ENCODE measurements at regions not wholly inside any gene's neighbourhood (a gene's known extent, or its start where the extent isn't known, plus 50 kb on each side); places are given as distances from the start of the nearest gene placed in this dataset.
A peak's percentile ranks its signal among the peaks of the same experiment; 100 is the strongest.

GRCh38 chr5:128777052-128777451 lies 188.2 kb upstream of the SLC27A6 start:
- Histone ChIP-seq H3F3A (ENCODE audit: insufficient read depth) (no peaks in the 10 kb centered on the region), H3K36me3 (ENCODE audit: low read depth) (no peaks in the 10 kb centered on the region), H3K27ac (no peak overlapping the region), H3K4me1 (ENCODE audit: insufficient read depth) (0 out of 2 replicates have a peak, but pooled peaks cover under 1% of the 10 kb centered on the region), H3K9ac (no peak overlapping the region), H3K4me3 (no peak overlapping the region), H3K4me2 (ENCODE audit: unreplicated experiment) (no peak overlapping the region), H3K9me3 (ENCODE audit: low read depth) (no peaks in the 10 kb centered on the region), H3K79me2 (ENCODE audit: insufficient read depth) (no peaks in the 10 kb centered on the region), H2AFZ (no peak overlapping the region), H4K20me1 (ENCODE audit: insufficient read depth) (no peaks in the 10 kb centered on the region), H3K27me3 (replicated peaks; ENCODE audit: insufficient read depth) (no peaks in the 10 kb centered on the region), H3K9me2 (ENCODE audit: insufficient read depth) (no peaks in the 10 kb centered on the region)
- no peak for DNase-seq
- in situ Hi-C loops (cut with MboI): no loop called here
- 77 to 86% methylated on average over 1 of the region's 1 CpG for WGBS, 2 experiments (ENCODE audit: low coverage in 1 of 2, low lambda C conversion rate in 2 of 2, missing lambda C conversion rate in 2 of 2)
- no peak for TF ChIP-seq EZH2 (IDR thresholded peaks at IDR 0.05; ENCODE audit: insufficient read depth, poor library complexity, severe bottlenecking)
- no peak for TF ChIP-seq EZH2phosphoT487 (IDR thresholded peaks at IDR 0.05; ENCODE audit: insufficient read depth, low read depth)

- in situ Hi-C loops (cut with MboI): no loop called here
- H3K9ac ChIP-seq: no peak overlapping the region
These were observed 186.8 kb upstream of the SLC27A6 start for GRCh38 chr5:128778474-128778873.

GRCh38 chr5:128782446-128782845 lies 182.8 kb upstream of the SLC27A6 start:
- WGBS, 2 experiments (ENCODE audit: low coverage in 1 of 2, low lambda C conversion rate in 2 of 2, missing lambda C conversion rate in 2 of 2): 3 to 8% methylated on average over 4 of the region's 4 CpGs
- Histone ChIP-seq H3K9me2 (ENCODE audit: insufficient read depth) (no peaks in the 10 kb centered on the region), H2AFZ (no peak overlapping the region), H3K9ac (no peak overlapping the region), H3F3A (ENCODE audit: insufficient read depth) (no peaks in the 10 kb centered on the region), H3K36me3 (ENCODE audit: low read depth) (no peaks in the 10 kb centered on the region), H3K4me3 (no peak overlapping the region), H3K79me2 (ENCODE audit: insufficient read depth) (no peaks in the 10 kb centered on the region), H3K27me3 (replicated peaks; ENCODE audit: insufficient read depth) (no peaks in the 10 kb centered on the region), H3K4me1 (ENCODE audit: insufficient read depth) (0 out of 2 replicates have a peak, but pooled peaks cover 3% of the 10 kb centered on the region), H4K20me1 (ENCODE audit: insufficient read depth) (no peaks in the 10 kb centered on the region), H3K27ac (no peak overlapping the region), H3K4me2 (ENCODE audit: unreplicated experiment) (no peak overlapping the region), H3K9me3 (ENCODE audit: low read depth) (no peaks in the 10 kb centered on the region)
- in situ Hi-C loops (cut with MboI): no loop called here
- DNase-seq: peak; percentile 84
- TF ChIP-seq EZH2 (IDR thresholded peaks at IDR 0.05; ENCODE audit: insufficient read depth, poor library complexity, severe bottlenecking): no peak
- no peak for TF ChIP-seq EZH2phosphoT487 (IDR thresholded peaks at IDR 0.05; ENCODE audit: insufficient read depth, low read depth)

More at GRCh38 chr5:128778474-128778873, 186.8 kb upstream of the SLC27A6 start:
- no peaks in the 10 kb centered on the region for H4K20me1 ChIP-seq (ENCODE audit: insufficient read depth)
- H2AFZ ChIP-seq: no peak overlapping the region
- H3F3A ChIP-seq (ENCODE audit: insufficient read depth): no peaks in the 10 kb centered on the region
- 60 to 62% methylated on average over 5 of the region's 5 CpGs for WGBS, 2 experiments (ENCODE audit: low coverage in 1 of 2, low lambda C conversion rate in 2 of 2, missing lambda C conversion rate in 2 of 2)
- H3K27me3 ChIP-seq (replicated peaks; ENCODE audit: insufficient read depth): no peaks in the 10 kb centered on the region
- H3K36me3 ChIP-seq (ENCODE audit: low read depth): no peaks in the 10 kb centered on the region
- no peak overlapping the region for H3K27ac ChIP-seq
- no peaks in the 10 kb centered on the region for H3K9me2 ChIP-seq (ENCODE audit: insufficient read depth)
- TF ChIP-seq EZH2 (IDR thresholded peaks at IDR 0.05; ENCODE audit: insufficient read depth, poor library complexity, severe bottlenecking) (no peak), EZH2phosphoT487 (IDR thresholded peaks at IDR 0.05; ENCODE audit: insufficient read depth, low read depth) (no peak)
- 0 out of 2 replicates have a peak, but pooled peaks cover 3% of the 10 kb centered on the region for H3K4me1 ChIP-seq (ENCODE audit: insufficient read depth)
- no peak overlapping the region for H3K4me3 ChIP-seq
- H3K79me2 ChIP-seq (ENCODE audit: insufficient read depth): no peaks in the 10 kb centered on the region
- no peak for DNase-seq
- no peaks in the 10 kb centered on the region for H3K9me3 ChIP-seq (ENCODE audit: low read depth)
- H3K4me2 ChIP-seq (ENCODE audit: unreplicated experiment): no peak overlapping the region

GRCh38 chr5:128784726-128785125 lies 180.6 kb upstream of the SLC27A6 start:
- Histone ChIP-seq H3K36me3 (ENCODE audit: low read depth) (no peaks in the 10 kb centered on the region), H3K4me3 (no peak overlapping the region), H2AFZ (no peak overlapping the region), H3K27me3 (replicated peaks; ENCODE audit: insufficient read depth) (no peaks in the 10 kb centered on the region), H3K9me2 (ENCODE audit: insufficient read depth) (no peaks in the 10 kb centered on the region), H3F3A (ENCODE audit: insufficient read depth) (no peaks in the 10 kb centered on the region), H3K27ac (no peak overlapping the region), H3K4me1 (ENCODE audit: insufficient read depth) (0 out of 2 replicates have a peak, but pooled peaks cover 3% of the 10 kb centered on the region), H3K79me2 (ENCODE audit: insufficient read depth) (no peaks in the 10 kb centered on the region), H3K9me3 (ENCODE audit: low read depth) (no peaks in the 10 kb centered on the region), H3K4me2 (ENCODE audit: unreplicated experiment) (no peak overlapping the region), H3K9ac (no peak overlapping the region), H4K20me1 (ENCODE audit: insufficient read depth) (no peaks in the 10 kb centered on the region)
- WGBS, 2 experiments (ENCODE audit: low coverage in 1 of 2, low lambda C conversion rate in 2 of 2, missing lambda C conversion rate in 2 of 2): 72 to 87% methylated on average over 1 of the region's 1 CpG
- in situ Hi-C loops (cut with MboI): no loop called here
- no peak for DNase-seq
- no peak for TF ChIP-seq EZH2 (IDR thresholded peaks at IDR 0.05; ENCODE audit: insufficient read depth, poor library complexity, severe bottlenecking)
- TF ChIP-seq EZH2phosphoT487 (IDR thresholded peaks at IDR 0.05; ENCODE audit: insufficient read depth, low read depth): no peak

GRCh38 chr5:128791312-128791711 lies 174.0 kb upstream of the SLC27A6 start:
- 31 to 44% methylated on average over 1 of the region's 1 CpG for WGBS, 2 experiments (ENCODE audit: low coverage in 1 of 2, low lambda C conversion rate in 2 of 2, missing lambda C conversion rate in 2 of 2)
- no peaks in the 10 kb centered on the region for H3K4me1 ChIP-seq (ENCODE audit: insufficient read depth)
- no peak for TF ChIP-seq EZH2phosphoT487 (IDR thresholded peaks at IDR 0.05; ENCODE audit: insufficient read depth, low read depth)
- TF ChIP-seq EZH2 (IDR thresholded peaks at IDR 0.05; ENCODE audit: insufficient read depth, poor library complexity, severe bottlenecking): no peak
- no peak for DNase-seq
- no peak overlapping the region for H3K4me3 ChIP-seq
- H3K79me2 ChIP-seq (ENCODE audit: insufficient read depth): no peaks in the 10 kb centered on the region
- no peaks in the 10 kb centered on the region for H3K9me3 ChIP-seq (ENCODE audit: low read depth)
- no peaks in the 10 kb centered on the region for H3K9me2 ChIP-seq (ENCODE audit: insufficient read depth)
- no peaks in the 10 kb centered on the region for H3F3A ChIP-seq (ENCODE audit: insufficient read depth)
- H3K27me3 ChIP-seq (replicated peaks; ENCODE audit: insufficient read depth): no peaks in the 10 kb centered on the region
- no peak overlapping the region for H3K27ac ChIP-seq
- H3K9ac ChIP-seq: no peak overlapping the region
- H4K20me1 ChIP-seq (ENCODE audit: insufficient read depth): no peaks in the 10 kb centered on the region
- H3K36me3 ChIP-seq (ENCODE audit: low read depth): no peaks in the 10 kb centered on the region
- H2AFZ ChIP-seq: no peak overlapping the region
- no peak overlapping the region for H3K4me2 ChIP-seq (ENCODE audit: unreplicated experiment)
- in situ Hi-C loops (cut with MboI): no loop called here
